Retinal pigment epithelial cell (primary cell): ENCODE measurements at regions not wholly inside any gene's neighbourhood (a gene's known extent, or its start where the extent isn't known, plus 50 kb on each side); places are given as distances from the start of the nearest gene placed in this dataset.

Experiments used
- DNase-seq: peaks from one replicate; pipeline ENCODE4 v3.0.0-alpha.2; 2010; ENCODE audit warnings: low read depth
- H3K4me3 ChIP-seq: 2 replicates; pipeline ENCODE4 v1.5.1; 2011; ENCODE audit warnings: mild to moderate bottlenecking, low read length, control low read depth, moderate library complexity
- TF ChIP-seq, protein P1 (sequence below): conservative IDR thresholded peaks from 2 replicates; pipeline ENCODE4 v1.5.1; 2011; ENCODE audit warnings: low read depth, low read length, control low read depth, inconsistent platforms

DNA sequence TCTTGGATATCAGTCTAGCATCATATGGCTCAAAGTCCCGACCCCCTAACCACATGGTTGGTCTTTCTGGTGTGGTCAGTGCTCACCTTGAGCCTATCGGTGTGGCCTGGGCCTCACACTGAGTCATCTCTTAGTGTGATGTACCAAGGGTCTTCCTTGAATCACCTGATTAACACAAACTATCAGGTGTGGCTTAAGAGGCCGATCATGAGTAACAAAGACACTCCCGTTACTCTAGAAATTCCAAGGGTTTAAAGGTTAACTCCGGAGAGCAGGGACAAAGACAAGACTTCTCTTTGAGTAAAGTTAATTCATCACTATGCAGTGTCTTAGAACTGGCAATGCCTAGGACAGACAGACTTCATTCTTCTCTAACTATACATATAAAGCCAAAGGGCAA, 52.3 kb upstream of the ARMC3 start:
- no peak for DNase-seq
- TF ChIP-seq, protein P1, sequence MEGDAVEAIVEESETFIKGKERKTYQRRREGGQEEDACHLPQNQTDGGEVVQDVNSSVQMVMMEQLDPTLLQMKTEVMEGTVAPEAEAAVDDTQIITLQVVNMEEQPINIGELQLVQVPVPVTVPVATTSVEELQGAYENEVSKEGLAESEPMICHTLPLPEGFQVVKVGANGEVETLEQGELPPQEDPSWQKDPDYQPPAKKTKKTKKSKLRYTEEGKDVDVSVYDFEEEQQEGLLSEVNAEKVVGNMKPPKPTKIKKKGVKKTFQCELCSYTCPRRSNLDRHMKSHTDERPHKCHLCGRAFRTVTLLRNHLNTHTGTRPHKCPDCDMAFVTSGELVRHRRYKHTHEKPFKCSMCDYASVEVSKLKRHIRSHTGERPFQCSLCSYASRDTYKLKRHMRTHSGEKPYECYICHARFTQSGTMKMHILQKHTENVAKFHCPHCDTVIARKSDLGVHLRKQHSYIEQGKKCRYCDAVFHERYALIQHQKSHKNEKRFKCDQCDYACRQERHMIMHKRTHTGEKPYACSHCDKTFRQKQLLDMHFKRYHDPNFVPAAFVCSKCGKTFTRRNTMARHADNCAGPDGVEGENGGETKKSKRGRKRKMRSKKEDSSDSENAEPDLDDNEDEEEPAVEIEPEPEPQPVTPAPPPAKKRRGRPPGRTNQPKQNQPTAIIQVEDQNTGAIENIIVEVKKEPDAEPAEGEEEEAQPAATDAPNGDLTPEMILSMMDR: no peak
- no peak overlapping the region for H3K4me3 ChIP-seq

DNA sequence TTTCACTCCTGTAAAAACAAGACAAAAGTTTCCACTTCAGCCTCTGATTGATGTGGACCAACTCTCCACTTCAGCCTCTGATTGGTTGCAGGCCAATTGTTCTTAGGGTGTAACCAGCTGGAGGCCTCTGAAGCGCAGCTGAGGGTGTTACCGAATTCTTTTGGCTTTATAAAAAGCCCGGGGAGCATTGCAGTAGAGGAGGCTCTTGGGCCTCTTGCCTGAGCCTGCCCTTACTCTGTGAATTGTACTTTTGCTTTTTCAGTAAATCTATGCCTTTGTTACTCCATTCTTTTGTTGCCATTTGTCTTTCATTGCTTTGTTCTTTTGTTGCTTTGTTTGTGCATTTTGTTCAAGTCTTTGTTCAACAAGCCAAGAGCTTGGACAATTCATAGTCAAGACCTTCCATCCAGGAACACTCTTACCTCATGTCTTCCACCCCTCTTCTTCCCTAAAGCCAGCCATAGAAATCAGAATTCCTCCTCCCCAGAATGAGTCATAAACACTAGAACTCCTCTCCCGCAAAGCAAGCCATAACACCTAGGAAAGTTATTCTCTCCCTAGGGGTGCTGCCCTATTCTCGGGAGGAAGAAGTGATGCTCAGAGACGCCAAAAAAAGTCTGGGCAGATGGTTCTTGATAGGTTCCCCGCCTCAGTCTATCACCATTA, 53.5 kb upstream of the ARMC3 start:
- DNase-seq: no peak
- TF ChIP-seq, protein P1: no peak
- no peak overlapping the region for H3K4me3 ChIP-seq

DNA sequence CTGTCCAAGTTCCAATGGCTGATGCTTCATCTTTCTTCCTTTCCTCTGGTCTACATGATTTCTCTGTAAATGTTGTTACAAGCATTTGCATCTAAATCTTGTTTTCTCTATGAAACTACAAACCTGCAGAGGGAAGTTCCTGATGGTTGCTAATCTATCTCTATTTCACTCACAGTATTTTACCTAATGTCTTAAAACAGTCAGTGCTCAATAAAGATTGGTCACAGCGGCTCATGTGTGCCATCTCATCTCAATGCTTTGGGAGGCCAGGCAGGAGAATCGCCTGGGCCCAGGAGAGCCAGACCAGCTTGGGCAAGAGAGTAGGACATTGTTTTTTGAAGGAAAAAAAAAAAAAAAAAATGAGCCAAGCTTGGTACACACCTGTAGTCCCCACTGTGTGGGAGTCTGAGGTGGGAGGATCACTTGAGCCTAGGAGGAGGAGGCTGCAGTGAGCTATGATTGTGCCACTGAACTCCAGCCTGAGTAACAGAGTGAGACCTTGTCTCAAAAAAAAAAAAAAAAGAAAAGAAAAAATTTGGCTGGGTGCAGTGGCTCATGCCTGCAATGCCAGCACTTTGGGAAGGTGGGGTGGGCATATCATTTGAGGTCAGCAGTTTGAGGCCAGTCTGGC, 71.3 kb upstream of the ARMC3 start:
- H3K4me3 ChIP-seq: no peak overlapping the region
- DNase-seq: no peak
- TF ChIP-seq, protein P1: no peak

DNA sequence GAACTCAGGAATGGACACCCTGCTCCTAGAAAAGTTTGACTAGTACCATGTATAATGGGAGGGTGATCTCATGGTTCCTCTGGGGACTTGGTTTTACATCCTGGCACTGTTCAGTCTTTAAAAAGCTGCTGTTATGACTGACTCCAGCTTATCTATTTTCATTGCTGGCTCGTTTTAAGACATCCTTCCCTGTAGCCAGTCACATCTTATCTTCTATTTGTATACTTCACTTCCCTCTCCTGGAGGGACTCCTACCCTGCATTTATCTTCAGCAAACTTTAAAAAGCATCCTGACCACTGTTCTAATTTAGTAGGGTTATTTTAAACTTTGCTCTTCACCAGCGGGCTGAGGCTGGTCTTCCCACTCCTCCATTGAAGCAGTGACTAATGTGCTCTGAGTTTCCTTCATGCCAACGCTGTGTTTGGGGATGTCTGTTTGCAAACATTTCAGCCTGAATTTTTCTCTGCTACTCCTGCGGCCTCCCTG, 72.9 kb upstream of the ARMC3 start:
- TF ChIP-seq, protein P1: no peak
- H3K4me3 ChIP-seq: no peak overlapping the region
- no peak for DNase-seq

DNA sequence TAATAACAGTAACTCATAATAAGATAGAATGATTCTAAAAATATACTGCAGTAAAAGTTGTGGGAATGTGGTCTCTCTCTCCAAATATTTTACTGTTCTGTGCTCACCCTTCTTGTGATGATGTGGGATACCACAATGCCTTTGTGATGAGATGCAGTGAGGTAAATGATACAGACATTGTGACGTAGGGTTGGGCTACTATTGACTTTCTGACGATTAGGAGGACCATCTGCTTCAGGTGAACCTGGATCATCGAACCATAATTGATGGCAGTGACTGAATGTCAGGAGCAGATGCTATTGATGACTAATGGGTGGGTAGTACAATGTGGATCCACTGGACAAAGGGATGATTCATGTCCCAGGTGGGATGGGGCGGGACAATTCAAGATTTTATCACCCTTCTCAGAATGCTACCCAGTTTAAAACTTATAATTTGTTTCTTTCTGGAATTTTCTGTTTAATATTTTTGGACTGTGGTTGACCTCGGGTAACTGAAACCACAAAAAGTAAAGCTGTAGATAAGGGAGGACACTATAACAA, 73.9 kb upstream of the ARMC3 start:
- TF ChIP-seq, protein P1: no peak
- no peak for DNase-seq
- no peak overlapping the region for H3K4me3 ChIP-seq

DNA sequence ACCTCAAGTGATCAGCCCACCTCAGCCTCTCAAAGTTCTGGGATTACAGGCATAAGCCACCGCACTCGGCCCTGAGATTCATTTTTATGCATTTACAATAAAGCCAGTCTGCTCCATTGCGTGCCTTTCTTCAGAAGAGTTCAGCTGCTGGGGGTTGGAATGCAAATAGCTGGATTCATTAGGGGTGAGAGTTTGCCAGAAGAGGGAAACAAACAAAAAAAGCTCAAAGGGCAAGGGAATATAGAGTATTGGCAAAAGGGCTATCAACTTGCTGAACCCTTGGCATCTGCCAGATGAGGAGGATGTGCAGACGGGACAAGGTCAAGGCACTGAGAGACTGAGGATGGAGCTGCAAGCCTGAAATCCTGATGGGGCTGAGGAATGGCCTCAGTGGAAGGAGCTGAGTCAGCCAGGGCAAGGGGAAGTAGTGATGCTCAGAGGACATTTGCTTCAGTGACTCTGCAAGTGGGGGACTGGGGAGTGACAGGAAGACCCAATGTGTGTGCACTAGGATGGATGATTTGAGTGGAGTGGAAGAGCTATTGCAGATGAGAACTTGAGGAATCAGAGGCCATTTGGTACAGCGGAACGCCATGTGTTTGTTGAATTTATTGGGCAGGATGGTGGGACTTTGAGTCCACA, 75.0 kb upstream of the ARMC3 start:
- H3K4me3 ChIP-seq: no peak overlapping the region
- TF ChIP-seq, protein P1: no peak
- no peak for DNase-seq
